ENCODE measurements at regions not wholly inside any gene's neighbourhood (a gene's known extent, or its start where the extent isn't known, plus 50 kb on each side); places are given as distances from the start of the nearest gene placed in this dataset.

DNA sequence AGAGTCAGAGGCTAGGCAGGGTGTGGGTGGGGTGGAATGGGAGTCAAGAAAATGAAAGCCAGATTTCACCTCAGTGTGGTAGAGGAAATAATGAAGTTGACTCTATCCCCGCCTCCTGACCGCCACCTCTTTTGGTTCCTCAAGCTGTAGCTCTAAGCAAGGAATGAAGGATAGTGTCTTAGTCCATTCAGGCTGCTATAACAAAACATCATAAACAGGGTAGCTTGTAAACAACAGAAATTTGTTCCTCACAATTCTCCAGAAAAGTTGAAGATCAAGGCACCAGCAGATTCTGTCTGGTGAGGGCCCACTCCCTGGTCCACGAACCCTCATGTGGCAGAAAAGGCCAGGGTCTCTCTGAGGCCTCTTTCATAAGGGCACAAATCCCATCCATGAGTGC is 109.1 kb upstream of the AMN1 start:
- TF ChIP-seq, protein P1, sequence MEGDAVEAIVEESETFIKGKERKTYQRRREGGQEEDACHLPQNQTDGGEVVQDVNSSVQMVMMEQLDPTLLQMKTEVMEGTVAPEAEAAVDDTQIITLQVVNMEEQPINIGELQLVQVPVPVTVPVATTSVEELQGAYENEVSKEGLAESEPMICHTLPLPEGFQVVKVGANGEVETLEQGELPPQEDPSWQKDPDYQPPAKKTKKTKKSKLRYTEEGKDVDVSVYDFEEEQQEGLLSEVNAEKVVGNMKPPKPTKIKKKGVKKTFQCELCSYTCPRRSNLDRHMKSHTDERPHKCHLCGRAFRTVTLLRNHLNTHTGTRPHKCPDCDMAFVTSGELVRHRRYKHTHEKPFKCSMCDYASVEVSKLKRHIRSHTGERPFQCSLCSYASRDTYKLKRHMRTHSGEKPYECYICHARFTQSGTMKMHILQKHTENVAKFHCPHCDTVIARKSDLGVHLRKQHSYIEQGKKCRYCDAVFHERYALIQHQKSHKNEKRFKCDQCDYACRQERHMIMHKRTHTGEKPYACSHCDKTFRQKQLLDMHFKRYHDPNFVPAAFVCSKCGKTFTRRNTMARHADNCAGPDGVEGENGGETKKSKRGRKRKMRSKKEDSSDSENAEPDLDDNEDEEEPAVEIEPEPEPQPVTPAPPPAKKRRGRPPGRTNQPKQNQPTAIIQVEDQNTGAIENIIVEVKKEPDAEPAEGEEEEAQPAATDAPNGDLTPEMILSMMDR (IDR thresholded peaks at IDR 0.05) = no peak
- TF ChIP-seq, protein P2, sequence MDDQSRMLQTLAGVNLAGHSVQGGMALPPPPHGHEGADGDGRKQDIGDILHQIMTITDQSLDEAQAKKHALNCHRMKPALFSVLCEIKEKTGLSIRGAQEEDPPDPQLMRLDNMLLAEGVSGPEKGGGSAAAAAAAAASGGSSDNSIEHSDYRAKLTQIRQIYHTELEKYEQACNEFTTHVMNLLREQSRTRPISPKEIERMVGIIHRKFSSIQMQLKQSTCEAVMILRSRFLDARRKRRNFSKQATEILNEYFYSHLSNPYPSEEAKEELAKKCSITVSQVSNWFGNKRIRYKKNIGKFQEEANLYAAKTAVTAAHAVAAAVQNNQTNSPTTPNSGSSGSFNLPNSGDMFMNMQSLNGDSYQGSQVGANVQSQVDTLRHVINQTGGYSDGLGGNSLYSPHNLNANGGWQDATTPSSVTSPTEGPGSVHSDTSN (IDR thresholded peaks at IDR 0.05) = no peak
- no peak for TF ChIP-seq BHLHE40 (IDR thresholded peaks at IDR 0.05; ENCODE audit: low read depth, low read length)
- TF ChIP-seq EP300 (IDR thresholded peaks at IDR 0.05) = no peak
- no peak for TF ChIP-seq RARB (CRISPR knock-in tag; IDR thresholded peaks at IDR 0.05)
- no peak for TF ChIP-seq ELK1 (IDR thresholded peaks at IDR 0.05; ENCODE audit: low read depth, low read length)
